Gastrocnemius medialis (tissue), 4 donors: ENCODE measurements at regions not wholly inside any gene's neighbourhood (a gene's known extent, or its start where the extent isn't known, plus 50 kb on each side); places are given as distances from the start of the nearest gene placed in this dataset.

Experiments
- ATAC-seq, 2 donors: fragments of 150-250 bp; one replicate each; pipeline ENCODE4 v1.9.1; 2016
- DNase-seq, 2 donors: peaks; one replicate each; pipeline ENCODE4 v3.0.0-alpha.2; 2019
- H3K27ac ChIP-seq, 4 donors: fragments of 200-600 bp; sonication (generic); 1 replicate in 1 of 4; 2 replicates in 3 of 4; pipeline ENCODE4 v1.5.1; 2016 to 2018; ENCODE audit warnings: mild to moderate bottlenecking in 2 of 4, moderate library complexity in 1 of 4
- H3K27me3 ChIP-seq, 3 donors: fragments of 200-600 bp; sonication (generic) in 2 of 3; 1 replicate in 1 of 3; 2 replicates in 2 of 3; pipeline versions ENCODE4 v1.5.1 to v1.6.0; 2016 to 2019; ENCODE audit warnings: mild to moderate bottlenecking in 1 of 3, moderate library complexity in 1 of 3
- H3K36me3 ChIP-seq, 2 donors: fragments of 200-600 bp; sonication (generic) in 1 of 2; one replicate each; pipeline ENCODE4 v1.5.1; 2017 to 2018
- H3K4me1 ChIP-seq, 2 donors: fragments of 200-600 bp; sonication (generic) in 1 of 2; one replicate each; pipeline ENCODE4 v1.5.1; 2016 to 2017; ENCODE audit warnings: mild to moderate bottlenecking in 2 of 2
- H3K4me3 ChIP-seq, 4 donors: fragments of 200-600 bp; sonication (generic) in 3 of 4; 1 replicate in 1 of 4; 2 replicates in 3 of 4; pipeline ENCODE4 v1.5.1; 2016 to 2019; ENCODE audit warnings: mild to moderate bottlenecking in 2 of 4
- H3K9me3 ChIP-seq, 3 donors: fragments of 200-600 bp; sonication (generic) in 2 of 3; 1 replicate in 1 of 3; 2 replicates in 2 of 3; pipeline ENCODE4 v1.5.1; 2016 to 2019
- CTCF ChIP-seq, 5 experiments: fragments of 450-650 bp in 3 of 5; fragments of 200-600 bp in 2 of 5; sonication (generic) in 2 of 5; IDR thresholded peaks in 4 of 5; conservative IDR thresholded peaks in 1 of 5; 1 replicate in 4 of 5; 2 replicates in 1 of 5; pipeline ENCODE4 v1.5.1; 2016 to 2019; ENCODE audit warnings: antibody characterized with exemption in 5 of 5, mild to moderate bottlenecking in 3 of 5, moderate library complexity in 3 of 5
- POLR2A ChIP-seq, 2 donors: fragments of 450-650 bp; IDR thresholded peaks; one replicate each; pipeline ENCODE4 v1.6.1; 2017; ENCODE audit warnings: antibody characterized with exemption in 2 of 2, mild to moderate bottlenecking in 2 of 2, moderate library complexity in 2 of 2
- in situ Hi-C, 4 donors: fragments of 200-750 bp; cut with MboI; loops; one replicate each; pipeline versions ENCODE4 v1.15.0 to v1.8.0; 2017; ENCODE audit warnings: low sequenced_read_pairs in 4 of 4
- intact Hi-C: fragments of 100-400 bp; cut with DNase I; formaldehyde crosslinking; loops from one replicate; pipeline ENCODE4 v1.15.1; 2023; ENCODE audit warnings: low total_unique reads

DNA sequence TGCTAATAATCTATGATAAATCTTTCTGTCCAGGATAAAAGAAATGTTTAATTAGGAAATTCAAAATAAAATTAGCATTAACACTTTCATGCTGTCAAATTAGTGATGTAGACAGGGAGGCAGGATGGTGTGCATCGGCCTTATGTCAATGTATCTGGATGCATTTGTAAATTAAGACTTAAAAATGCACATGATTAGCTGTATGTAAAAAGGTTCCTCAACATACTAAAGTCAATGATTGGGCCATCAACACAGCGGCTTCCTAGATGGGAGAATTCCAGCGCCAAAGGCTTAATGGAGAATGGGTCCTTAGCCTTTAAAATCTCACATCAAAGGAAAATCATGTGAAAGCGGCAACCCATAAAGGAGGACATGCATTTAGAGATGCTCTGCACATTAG is 77.5 kb upstream of the ZEB2 start:
- TF ChIP-seq POLR2A (IDR thresholded peaks at IDR 0.05) (no peak), CTCF (IDR thresholded peaks at IDR 0.05 in 4 of 5, conservative IDR thresholded peaks at IDR 0.05 in 1 of 5) (no peak)
- H3K27me3 ChIP-seq = no peaks in the 10 kb centered on the region
- no peak overlapping the region for H3K27ac ChIP-seq
- no peak for DNase-seq
- H3K9me3 ChIP-seq = no peaks in the 10 kb centered on the region
- H3K4me1 ChIP-seq = no peaks in the 10 kb centered on the region
- H3K4me3 ChIP-seq = no peak overlapping the region
- no peaks in the 10 kb centered on the region for H3K36me3 ChIP-seq
- intact Hi-C loops = no loop called here
- in situ Hi-C loops = no loop called here
- ATAC-seq = no peak

DNA sequence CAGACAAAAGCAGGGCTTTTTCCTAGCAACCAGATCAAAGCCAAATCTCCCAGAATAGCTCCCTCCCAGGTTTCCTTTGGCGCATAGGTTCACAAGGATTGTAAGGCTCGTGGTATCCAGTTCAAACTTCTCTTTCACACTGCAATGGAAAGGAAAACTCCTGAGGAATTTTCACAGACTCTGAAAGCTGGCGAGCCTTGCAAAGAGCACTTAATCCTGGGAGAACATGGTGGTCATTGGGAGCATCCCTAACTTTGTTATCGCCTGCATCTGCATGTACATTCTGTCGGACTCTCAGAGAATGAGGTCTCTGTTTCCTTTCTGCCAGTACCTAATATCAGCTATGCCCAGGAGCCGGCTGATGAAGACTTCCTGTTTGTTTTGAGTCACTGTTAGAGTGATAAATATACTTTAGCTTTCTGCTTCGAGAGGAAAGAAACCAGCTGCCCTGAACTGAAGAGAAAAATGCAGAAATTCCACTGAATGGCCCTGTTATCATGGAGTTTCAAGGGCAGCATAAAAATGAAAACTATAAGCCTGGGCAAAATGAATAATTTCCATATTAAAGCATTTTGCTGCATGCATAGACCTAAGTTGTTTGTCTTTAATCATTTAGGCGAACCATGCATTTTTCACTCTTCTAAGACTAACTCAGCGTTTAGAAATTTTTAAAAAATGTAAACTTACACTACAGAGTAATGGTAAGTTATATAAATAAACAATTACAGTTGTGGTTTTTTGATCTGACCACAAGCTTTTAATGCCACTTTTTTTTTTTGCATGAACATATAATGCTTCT is 76.4 kb upstream of the ZEB2 start:
- in situ Hi-C loops = no loop called here
- DNase-seq (no peak), ATAC-seq (no peak)
- intact Hi-C loops = no loop called here
- no peak overlapping the region for H3K4me3 ChIP-seq
- TF ChIP-seq POLR2A (IDR thresholded peaks at IDR 0.05) (no peak), CTCF (IDR thresholded peaks at IDR 0.05 in 4 of 5, conservative IDR thresholded peaks at IDR 0.05 in 1 of 5) (no peak)
- H3K27me3 ChIP-seq = no peaks in the 10 kb centered on the region
- H3K27ac ChIP-seq = no peak overlapping the region
- H3K36me3 ChIP-seq = no peaks in the 10 kb centered on the region
- H3K9me3 ChIP-seq = no peaks in the 10 kb centered on the region
- H3K4me1 ChIP-seq = no peaks in the 10 kb centered on the region

DNA sequence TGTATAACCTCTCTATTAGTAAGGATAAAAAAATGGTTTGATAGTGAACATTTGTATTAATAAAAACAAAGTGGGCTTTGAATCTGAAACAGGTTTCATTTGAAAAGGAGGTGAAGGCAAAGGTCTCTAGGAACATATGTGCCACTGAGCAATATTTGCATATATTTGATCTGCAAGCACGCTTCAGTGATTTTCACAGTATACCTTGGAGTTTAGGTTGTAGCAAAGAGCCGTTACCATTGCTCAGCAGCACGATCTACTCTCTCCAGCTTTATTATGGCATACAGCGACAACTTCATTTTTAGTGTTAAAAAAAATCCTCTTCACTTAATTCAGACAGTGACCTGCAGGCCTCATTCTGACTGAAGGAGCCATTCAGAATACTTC is 75.8 kb upstream of the ZEB2 start:
- DNase-seq (no peak), ATAC-seq (no peak)
- no peak overlapping the region for H3K4me3 ChIP-seq
- TF ChIP-seq POLR2A (IDR thresholded peaks at IDR 0.05) (no peak), CTCF (IDR thresholded peaks at IDR 0.05 in 4 of 5, conservative IDR thresholded peaks at IDR 0.05 in 1 of 5) (no peak)
- in situ Hi-C loops = no loop called here
- H3K4me1 ChIP-seq = no peaks in the 10 kb centered on the region
- H3K27me3 ChIP-seq = no peaks in the 10 kb centered on the region
- H3K9me3 ChIP-seq = no peaks in the 10 kb centered on the region
- no peak overlapping the region for H3K27ac ChIP-seq
- intact Hi-C loops = no loop called here
- H3K36me3 ChIP-seq = no peaks in the 10 kb centered on the region

DNA sequence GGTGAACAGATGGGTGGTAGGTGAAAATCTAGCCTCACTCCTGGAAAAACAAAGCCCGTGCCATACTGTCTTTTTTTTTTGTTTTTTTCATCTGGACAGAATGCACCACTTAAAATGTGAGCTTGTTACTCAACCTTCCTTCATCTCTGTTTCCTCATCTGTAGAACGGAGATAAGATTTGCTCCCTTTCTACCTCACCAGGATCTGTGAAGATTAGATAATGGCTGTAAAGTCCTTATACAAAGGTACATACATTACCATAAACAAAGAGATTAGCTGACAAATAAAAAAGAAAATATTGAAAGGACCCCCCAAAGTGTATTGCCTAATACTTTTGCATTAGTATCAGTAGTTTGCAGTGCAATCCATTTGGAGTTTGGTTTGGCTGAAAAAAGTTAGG is 75.4 kb upstream of the ZEB2 start:
- ATAC-seq (no peak), DNase-seq (no peak)
- no peak for TF ChIP-seq CTCF (IDR thresholded peaks at IDR 0.05 in 4 of 5, conservative IDR thresholded peaks at IDR 0.05 in 1 of 5)
- no peak overlapping the region for H3K27ac ChIP-seq
- intact Hi-C loops = no loop called here
- no peaks in the 10 kb centered on the region for H3K4me1 ChIP-seq
- in situ Hi-C loops = no loop called here
- no peak overlapping the region for H3K4me3 ChIP-seq
- no peaks in the 10 kb centered on the region for H3K36me3 ChIP-seq
- no peaks in the 10 kb centered on the region for H3K9me3 ChIP-seq
- H3K27me3 ChIP-seq = no peaks in the 10 kb centered on the region

- no peak for DNase-seq
- H3K27me3 ChIP-seq = no peaks in the 10 kb centered on the region
- H3K4me3 ChIP-seq = no peak overlapping the region
- no peak overlapping the region for H3K27ac ChIP-seq
- in situ Hi-C loops = no loop called here
- no peak for TF ChIP-seq CTCF (IDR thresholded peaks at IDR 0.05 in 4 of 5, conservative IDR thresholded peaks at IDR 0.05 in 1 of 5)
- no peak for TF ChIP-seq POLR2A (IDR thresholded peaks at IDR 0.05)
- H3K9me3 ChIP-seq = no peaks in the 10 kb centered on the region
- intact Hi-C loops = no loop called here
- H3K4me1 ChIP-seq = no peaks in the 10 kb centered on the region
- no peak for ATAC-seq
- no peaks in the 10 kb centered on the region for H3K36me3 ChIP-seq
These were observed 73.9 kb upstream of the ZEB2 start for GRCh38 chr2:144593803-144594202.
